MM.1S (cell line): ENCODE measurements at regions not wholly inside any gene's neighbourhood (a gene's known extent, or its start where the extent isn't known, plus 50 kb on each side); places are given as distances from the start of the nearest gene placed in this dataset.
A peak's percentile ranks its signal among the peaks of the same experiment; 100 is the strongest.

Experiments
- DNase-seq: peaks from one replicate; pipeline ENCODE4 v3.0.0-alpha.2; 2015
- H2AFZ ChIP-seq: fragments of 300-600 bp; sonication (generic); 2 replicates; pipeline ENCODE4 v1.6.0; 2016; ENCODE audit warnings: antibody characterized with exemption, low read length
- H3F3A ChIP-seq: fragments of 300-600 bp; sonication (generic); 2 replicates; pipeline ENCODE4 v1.6.1; 2016; ENCODE audit warnings: mild to moderate bottlenecking, antibody characterized with exemption, low read length, moderate library complexity, mixed read lengths; ENCODE audit not compliant: insufficient read depth
- H3K27ac ChIP-seq: fragments of 300-600 bp; sonication (generic); 2 replicates; pipeline ENCODE4 v1.5.1; 2016; ENCODE audit warnings: mild to moderate bottlenecking, low read length
- H3K27me3 ChIP-seq: fragments of 300-600 bp; sonication (generic); replicated peaks from 2 replicates; pipeline ENCODE4 v1.6.0; 2016; ENCODE audit warnings: low read length; ENCODE audit not compliant: insufficient read depth
- H3K36me3 ChIP-seq: fragments of 300-600 bp; sonication (generic); replicated peaks from 2 replicates; pipeline ENCODE4 v1.6.1; 2016; ENCODE audit warnings: mild to moderate bottlenecking, low read length, mixed read lengths; ENCODE audit not compliant: insufficient read depth
- H3K4me1 ChIP-seq: fragments of 300-600 bp; sonication (generic); 2 replicates; pipeline ENCODE4 v1.6.1; 2016; ENCODE audit warnings: low read length, mixed read lengths
- H3K4me2 ChIP-seq: fragments of 300-600 bp; sonication (generic); 2 replicates; pipeline ENCODE4 v1.6.0; 2016; ENCODE audit warnings: low read depth, low read length
- H3K4me3 ChIP-seq: fragments of 300-600 bp; sonication (generic); 2 replicates; pipeline ENCODE4 v1.5.1; 2016; ENCODE audit warnings: low read length, mixed read lengths
- H3K79me2 ChIP-seq: fragments of 300-600 bp; sonication (generic); 2 replicates; pipeline ENCODE4 v1.6.1; 2016; ENCODE audit warnings: mixed run types, low read length, mixed read lengths
- H3K9ac ChIP-seq: fragments of 300-600 bp; sonication (generic); 2 replicates; pipeline ENCODE4 v1.6.1; 2016; ENCODE audit warnings: low read length, mixed read lengths
- H3K9me2 ChIP-seq: fragments of 300-600 bp; sonication (generic); replicated peaks from 2 replicates; pipeline ENCODE4 v1.6.1; 2016; ENCODE audit warnings: mild to moderate bottlenecking, low read length, mixed read lengths; ENCODE audit not compliant: insufficient read depth
- H3K9me3 ChIP-seq: fragments of 300-600 bp; sonication (generic); replicated peaks from 2 replicates; pipeline ENCODE4 v1.6.1; 2016; ENCODE audit warnings: mild to moderate bottlenecking, low read length, mixed read lengths; ENCODE audit not compliant: insufficient read depth
- H4K20me1 ChIP-seq: fragments of 300-600 bp; sonication (generic); 2 replicates; pipeline ENCODE4 v1.6.1; 2016; ENCODE audit warnings: mild to moderate bottlenecking, low read length, moderate library complexity, mixed read lengths; ENCODE audit not compliant: insufficient read depth
- CTCF ChIP-seq: fragments of 300-600 bp; sonication (generic); IDR thresholded peaks from 2 replicates; pipeline ENCODE4 v1.5.1; 2016; ENCODE audit warnings: antibody characterized with exemption, low read length, mixed read lengths
- EZH2 ChIP-seq: fragments of 300-600 bp; sonication (generic); optimal IDR thresholded peaks from 2 replicates; pipeline ENCODE3; 2017; ENCODE audit warnings: low read depth, mild to moderate bottlenecking, antibody characterized with exemption, low read length, mixed read lengths
- EZH2phosphoT487 ChIP-seq: fragments of 300-600 bp; sonication (generic); IDR thresholded peaks from 2 replicates; pipeline ENCODE4 v1.6.1; 2018; ENCODE audit warnings: antibody characterized with exemption, low read length

- Histone ChIP-seq H3K27ac (no peak overlapping the region), H3K4me2 (0 out of 2 replicates have a peak overlapping the region, but pooled peaks have one; percentile 1), H3K27me3 (no peaks in the 10 kb centered on the region), H3K9me2 (no peaks in the 10 kb centered on the region), H3F3A (no peaks in the 10 kb centered on the region), H3K79me2 (no peaks in the 10 kb centered on the region), H3K4me1 (no peaks in the 10 kb centered on the region), H4K20me1 (no peaks in the 10 kb centered on the region), H3K9ac (no peak overlapping the region), H2AFZ (no peak overlapping the region), H3K4me3 (no peak overlapping the region), H3K9me3 (no peaks in the 10 kb centered on the region), H3K36me3 (no peaks in the 10 kb centered on the region)
- TF ChIP-seq EZH2: no peak
- peak; percentile 42 for TF ChIP-seq CTCF
- no peak for TF ChIP-seq EZH2phosphoT487
- DNase-seq: peak; percentile 64
These were observed 79.7 kb upstream of the CHODL start for GRCh38 chr21:18164933-18165332.

GRCh38 chr21:18164483-18164882 lies 80.2 kb upstream of the CHODL start:
- Histone ChIP-seq H2AFZ (no peak overlapping the region), H3K27me3 (no peaks in the 10 kb centered on the region), H3K36me3 (no peaks in the 10 kb centered on the region), H3K9me2 (no peaks in the 10 kb centered on the region), H3K4me1 (no peaks in the 10 kb centered on the region), H4K20me1 (no peaks in the 10 kb centered on the region), H3K9ac (no peak overlapping the region), H3F3A (no peaks in the 10 kb centered on the region), H3K27ac (no peak overlapping the region), H3K9me3 (no peaks in the 10 kb centered on the region), H3K79me2 (no peaks in the 10 kb centered on the region), H3K4me3 (no peak overlapping the region), H3K4me2 (no peak overlapping the region)
- TF ChIP-seq EZH2 (no peak), CTCF (no peak), EZH2phosphoT487 (no peak)
- DNase-seq: no peak

DNA sequence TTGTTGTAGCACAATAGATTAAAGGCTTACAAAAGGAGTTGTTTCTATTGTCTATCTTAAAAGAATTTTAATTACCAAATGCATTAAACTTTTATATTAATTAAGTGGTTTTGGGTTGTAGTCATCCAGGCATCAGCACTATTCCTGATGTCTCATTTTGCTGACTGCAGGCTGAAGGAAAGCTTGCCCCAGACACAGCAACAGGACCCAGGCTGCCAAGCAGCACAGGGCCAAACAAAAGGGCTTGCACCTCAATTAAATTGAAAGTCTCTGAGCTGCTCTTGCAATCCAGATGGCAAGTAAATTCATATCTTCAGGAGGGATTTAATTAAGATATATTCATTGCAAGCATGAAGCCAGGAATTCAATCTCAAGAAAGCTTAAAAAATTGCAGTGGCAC lies 80.7 kb upstream of the CHODL start:
- H3K36me3 ChIP-seq: no peaks in the 10 kb centered on the region
- no peak for DNase-seq
- no peaks in the 10 kb centered on the region for H3K9me3 ChIP-seq
- no peaks in the 10 kb centered on the region for H3K79me2 ChIP-seq
- no peak overlapping the region for H3K9ac ChIP-seq
- H3F3A ChIP-seq: no peaks in the 10 kb centered on the region
- H3K9me2 ChIP-seq: no peaks in the 10 kb centered on the region
- no peak overlapping the region for H2AFZ ChIP-seq
- H3K27ac ChIP-seq: no peak overlapping the region
- H3K27me3 ChIP-seq: no peaks in the 10 kb centered on the region
- no peak overlapping the region for H3K4me2 ChIP-seq
- no peak overlapping the region for H3K4me3 ChIP-seq
- H4K20me1 ChIP-seq: no peaks in the 10 kb centered on the region
- TF ChIP-seq EZH2phosphoT487 (no peak), EZH2 (no peak), CTCF (no peak)
- H3K4me1 ChIP-seq: no peaks in the 10 kb centered on the region
